ENCODE measurements at regions not wholly inside any gene's neighbourhood (a gene's known extent, or its start where the extent isn't known, plus 50 kb on each side); places are given as distances from the start of the nearest gene placed in this dataset.

DNA sequence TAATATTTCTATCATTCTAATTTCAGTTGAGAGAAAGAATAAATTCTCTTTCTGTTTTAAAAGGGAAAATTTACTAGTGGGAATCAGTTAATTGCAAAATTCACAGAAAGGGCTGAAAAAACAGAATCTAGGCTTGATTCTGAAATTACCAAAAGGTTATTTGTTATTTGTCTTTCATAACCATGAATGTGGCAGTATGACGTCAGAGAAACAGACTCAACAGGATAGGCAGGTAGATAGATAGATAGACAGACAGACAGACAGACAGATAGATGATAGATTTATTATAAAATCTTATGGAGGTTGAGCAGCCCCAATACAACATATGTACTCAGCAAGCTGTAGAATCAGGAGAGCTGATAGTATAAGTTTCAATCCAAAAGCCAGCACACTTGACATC is 311.0 kb downstream of the ADAM29 start:
- Histone ChIP-seq H3K4me3 (ENCODE audit: low read depth, low read length) (no peak overlapping the region), H3K27me3 (ENCODE audit: control insufficient read depth, insufficient read depth, low read length) (no peaks in the 10 kb centered on the region), H3K36me3 (ENCODE audit: control insufficient read depth, insufficient read depth, low read length) (no peaks in the 10 kb centered on the region)
- no peak for TF ChIP-seq CTCF (IDR thresholded peaks at IDR 0.05; ENCODE audit: insufficient read depth, low read length, poor library complexity, severe bottlenecking)
- no peak for DNase-seq (ENCODE audit: low read depth)

GRCh38 chr4:175234162-175234561 is 316.0 kb downstream of the ADAM29 start:
- no peak for DNase-seq (ENCODE audit: low read depth)
- TF ChIP-seq CTCF (IDR thresholded peaks at IDR 0.05; ENCODE audit: insufficient read depth, low read length, poor library complexity, severe bottlenecking): no peak
- no peak overlapping the region for H3K4me3 ChIP-seq (ENCODE audit: low read depth, low read length)
- no peaks in the 10 kb centered on the region for H3K36me3 ChIP-seq (ENCODE audit: control insufficient read depth, insufficient read depth, low read length)
- H3K27me3 ChIP-seq (ENCODE audit: control insufficient read depth, insufficient read depth, low read length): no peaks in the 10 kb centered on the region

- DNase-seq (ENCODE audit: low read depth): no peak
- Histone ChIP-seq H3K4me3 (ENCODE audit: low read depth, low read length) (no peak overlapping the region), H3K36me3 (ENCODE audit: control insufficient read depth, insufficient read depth, low read length) (no peaks in the 10 kb centered on the region), H3K27me3 (ENCODE audit: control insufficient read depth, insufficient read depth, low read length) (no peaks in the 10 kb centered on the region)
- no peak for TF ChIP-seq CTCF (IDR thresholded peaks at IDR 0.05; ENCODE audit: insufficient read depth, low read length, poor library complexity, severe bottlenecking)
These were observed 320.8 kb downstream of the ADAM29 start for GRCh38 chr4:175238827-175239517.

DNA sequence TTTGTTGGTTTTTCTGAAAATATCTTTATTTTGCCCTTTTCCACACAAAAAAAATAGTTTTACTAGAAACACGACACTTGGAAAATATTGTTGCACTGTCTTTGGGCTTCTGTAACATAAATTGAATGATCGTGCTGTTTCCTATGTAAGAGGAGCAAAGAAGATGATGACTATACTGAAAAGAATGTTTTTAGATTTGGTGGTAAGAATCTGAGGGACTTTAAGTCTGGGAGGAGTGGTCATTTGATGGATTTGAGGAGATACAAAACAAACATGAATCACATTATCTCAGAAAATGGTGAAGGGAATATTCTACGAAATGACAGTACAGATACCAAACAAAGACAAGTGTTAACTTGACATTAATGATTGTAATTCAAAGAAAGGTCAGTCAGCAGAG is 328.8 kb downstream of the ADAM29 start:
- TF ChIP-seq CTCF (IDR thresholded peaks at IDR 0.05; ENCODE audit: insufficient read depth, low read length, poor library complexity, severe bottlenecking): no peak
- DNase-seq (ENCODE audit: low read depth): no peak
- H3K4me3 ChIP-seq (ENCODE audit: low read depth, low read length): no peak overlapping the region
- H3K27me3 ChIP-seq (ENCODE audit: control insufficient read depth, insufficient read depth, low read length): no peaks in the 10 kb centered on the region
- no peaks in the 10 kb centered on the region for H3K36me3 ChIP-seq (ENCODE audit: control insufficient read depth, insufficient read depth, low read length)

DNA sequence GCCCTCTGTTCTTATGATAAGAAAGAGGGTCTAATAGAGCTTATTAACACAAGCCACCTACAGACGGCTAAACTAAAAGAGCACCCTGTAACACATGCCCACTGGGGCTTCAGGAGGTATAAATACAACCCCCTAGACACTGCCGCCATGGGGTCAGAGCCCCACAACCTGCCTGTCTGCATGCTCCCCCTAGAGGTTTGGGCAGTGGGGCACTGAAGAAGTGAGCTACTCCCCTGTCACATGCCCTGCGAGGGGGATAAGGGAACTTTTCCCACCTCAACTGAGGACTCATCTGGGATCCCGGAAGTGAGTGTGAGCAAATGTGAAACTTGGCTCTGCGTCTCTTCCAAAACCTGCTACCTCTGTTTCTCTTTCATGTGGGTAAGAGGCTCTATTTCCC is 334.5 kb downstream of the ADAM29 start:
- Histone ChIP-seq H3K27me3 (ENCODE audit: control insufficient read depth, insufficient read depth, low read length) (no peaks in the 10 kb centered on the region), H3K4me3 (ENCODE audit: low read depth, low read length) (no peak overlapping the region), H3K36me3 (ENCODE audit: control insufficient read depth, insufficient read depth, low read length) (no peaks in the 10 kb centered on the region)
- no peak for TF ChIP-seq CTCF (IDR thresholded peaks at IDR 0.05; ENCODE audit: insufficient read depth, low read length, poor library complexity, severe bottlenecking)
- no peak for DNase-seq (ENCODE audit: low read depth)

Data from kidney epithelial cell (primary cell).